HCT116 (cell line): ENCODE measurements at regions not wholly inside any gene's neighbourhood (a gene's known extent, or its start where the extent isn't known, plus 50 kb on each side); places are given as distances from the start of the nearest gene placed in this dataset.

Experiments used
- ATAC-seq: fragments of 200-7000 bp; cut with Tn5 transposase; 2 replicates; pipeline ENCODE4 v1.9.1; 2020; ENCODE audit warnings: mild to moderate bottlenecking, moderate library complexity
- BruUV-seq: library from RNA; stranded (reverse); fragments of 400-500 nt; replicated peaks from 2 replicates; lab custom pipeline; 2021; lab: Mats Ljungman, UMichigan
- CTCF ChIA-PET: fragments of 300-600 bp; sonication (Branson Sonifier 250); formaldehyde crosslinking; loops from one replicate; lab custom pipeline; 2021; ENCODE audit warnings: antibody characterized with exemption; lab: Charles Lee
- POLR2A ChIA-PET: fragments of 300-600, 350-600 bp; sonication (Branson Sonifier 250); formaldehyde crosslinking; loops from one replicate; lab custom pipeline; 2021; ENCODE audit warnings: antibody characterized with exemption; lab: Charles Lee
- RAD21 ChIA-PET, 2 experiments: fragments of 300-600 bp; sonication (Branson Sonifier 250); formaldehyde crosslinking; loops; one replicate each; lab custom pipeline; 2023; ENCODE audit warnings: low total read pairs in 2 of 2; ENCODE audit not compliant: uncharacterized antibody in 2 of 2, unreplicated experiment in 2 of 2, low non-redundant PET in 1 of 2; lab: Charles Lee
- DNase-seq: peaks from one replicate; pipeline ENCODE4 v3.0.0-alpha.2; 2010; ENCODE audit warnings: low read depth, low spot score
- H2AFZ ChIP-seq: fragments of 200-600 bp; shearing (Covaris generic), sonication (generic); 2 replicates; pipeline ENCODE4 v1.6.1; 2017; ENCODE audit warnings: low read depth, mixed run types, mixed read lengths, antibody characterized with exemption, low read length; ENCODE audit not compliant: poor library complexity, severe bottlenecking
- H3K27ac ChIP-seq: 2 replicates; pipeline ENCODE4 v1.5.1; 2012; ENCODE audit warnings: low read depth, low read length
- H3K27me3 ChIP-seq: fragments of 200-600 bp; sonication (generic); 2 replicates; pipeline ENCODE4 v1.6.1; 2016; ENCODE audit warnings: mixed run types, low read length, mixed read lengths; ENCODE audit not compliant: insufficient read depth
- H3K36me3 ChIP-seq, 2 experiments: fragments of 200-500 bp in 1 of 2; fragments of 200-600 bp in 1 of 2; sonication (Bioruptor generic) in 1 of 2; sonication (generic) in 1 of 2; 2 replicates each; pipeline versions ENCODE4 v1.5.1 to v1.6.1; 2014 to 2016; ENCODE audit warnings: low read length in 2 of 2, inconsistent platforms in 1 of 2, mixed read lengths in 1 of 2, mixed run types in 1 of 2; ENCODE audit not compliant: insufficient read depth in 2 of 2, control insufficient read depth in 1 of 2
- H3K4me1 ChIP-seq, 2 experiments: fragments of 200-600 bp in 1 of 2; sonication (generic) in 1 of 2; 2 replicates each; pipeline versions ENCODE4 v1.5.1 to v1.6.1; 2012 to 2017; ENCODE audit warnings: low read length in 2 of 2, inconsistent platforms in 1 of 2, mild to moderate bottlenecking in 1 of 2, mixed read lengths in 1 of 2, mixed run types in 1 of 2, moderate library complexity in 1 of 2; ENCODE audit not compliant: insufficient read depth in 2 of 2, control insufficient read depth in 1 of 2
- H3K4me2 ChIP-seq: fragments of 200-600 bp; sonication (generic); 2 replicates; pipeline ENCODE4 v1.6.1; 2017; ENCODE audit warnings: mixed run types, low read length, mixed read lengths
- H3K4me3 ChIP-seq, 2 experiments: fragments of 200-600 bp in 1 of 2; sonication (generic) in 1 of 2; replicated peaks in 1 of 2; 2 replicates each; pipeline ENCODE4 v1.5.1; 2011 to 2016; ENCODE audit warnings: low read length in 2 of 2, control low read depth in 1 of 2, low read depth in 1 of 2, mild to moderate bottlenecking in 1 of 2, mixed read lengths in 1 of 2, mixed run types in 1 of 2
- H3K79me2 ChIP-seq: fragments of 200-600 bp; sonication (generic); 2 replicates; pipeline ENCODE4 v1.6.1; 2017; ENCODE audit warnings: mild to moderate bottlenecking, mixed run types, low read length, moderate library complexity, mixed read lengths; ENCODE audit not compliant: insufficient read depth
- H3K9ac ChIP-seq: fragments of 200-600 bp; sonication (generic); 2 replicates; pipeline ENCODE4 v1.6.1; 2016; ENCODE audit warnings: low read length, mixed read lengths
- H3K9me2 ChIP-seq: fragments of 200-600 bp; sonication (generic), shearing (Covaris generic); 2 replicates; pipeline ENCODE4 v1.6.1; 2017; ENCODE audit warnings: mixed run types, mild to moderate bottlenecking, moderate library complexity; ENCODE audit not compliant: insufficient read depth
- H3K9me3 ChIP-seq, 2 experiments: fragments of 200-500 bp in 1 of 2; fragments of 200-600 bp in 1 of 2; sonication (Bioruptor generic) in 1 of 2; sonication (generic) in 1 of 2; 2 replicates each; pipeline ENCODE4 v1.6.1; 2014 to 2017; ENCODE audit warnings: low read length in 2 of 2, mixed read lengths in 2 of 2, inconsistent platforms in 1 of 2, low read depth in 1 of 2, mild to moderate bottlenecking in 1 of 2, mixed run types in 1 of 2, moderate library complexity in 1 of 2; ENCODE audit not compliant: control insufficient read depth in 1 of 2, insufficient read depth in 1 of 2
- H4K20me1 ChIP-seq: fragments of 200-600 bp; sonication (generic), shearing (Covaris generic); 2 replicates; pipeline ENCODE4 v1.6.1; 2017; ENCODE audit warnings: mixed run types, mild to moderate bottlenecking, moderate library complexity; ENCODE audit not compliant: insufficient read depth
- CBX3 ChIP-seq: IDR thresholded peaks from 2 replicates; pipeline ENCODE4 v1.6.1; 2012; ENCODE audit warnings: low read depth
- CEBPB ChIP-seq: IDR thresholded peaks from 2 replicates; pipeline ENCODE4 v1.6.1; 2012; ENCODE audit warnings: low read depth
- EGR1 ChIP-seq: IDR thresholded peaks from 2 replicates; pipeline ENCODE4 v1.6.1; 2012; ENCODE audit warnings: low read depth
- FOSL1 ChIP-seq: IDR thresholded peaks from 2 replicates; pipeline ENCODE4 v1.6.1; 2012; ENCODE audit warnings: low read depth
- POLR2A ChIP-seq: IDR thresholded peaks from 2 replicates; pipeline ENCODE4 v1.7.0; 2011; ENCODE audit warnings: borderline replicate concordance; ENCODE audit not compliant: insufficient read depth, insufficient read length; ENCODE audit errors: extremely low read depth
- POLR2AphosphoS5 ChIP-seq: IDR thresholded peaks from 2 replicates; pipeline ENCODE4 v1.6.1; 2011; ENCODE audit warnings: mild to moderate bottlenecking, low read depth, low read length, moderate library complexity
- RAD21 ChIP-seq: IDR thresholded peaks from 2 replicates; pipeline ENCODE4 v1.6.1; 2012; ENCODE audit warnings: low read depth, mild to moderate bottlenecking
- SIN3A ChIP-seq: IDR thresholded peaks from 2 replicates; pipeline ENCODE4 v1.6.1; 2012; ENCODE audit warnings: low read depth
- SP1 ChIP-seq: IDR thresholded peaks from 2 replicates; pipeline ENCODE4 v1.6.1; 2012; ENCODE audit warnings: low read depth
- SRF ChIP-seq: IDR thresholded peaks from 2 replicates; pipeline ENCODE4 v1.6.1; 2012; ENCODE audit warnings: low read depth
- TCF7L2 ChIP-seq: IDR thresholded peaks from 2 replicates; pipeline ENCODE4 v1.7.0; 2011; ENCODE audit warnings: borderline replicate concordance, inconsistent platforms; ENCODE audit not compliant: insufficient read depth, insufficient read length; ENCODE audit errors: extremely low read depth
- YY1 ChIP-seq: IDR thresholded peaks from 2 replicates; pipeline ENCODE4 v1.6.1; 2011; ENCODE audit warnings: low read length, low read depth, moderate library complexity, mild to moderate bottlenecking; ENCODE audit not compliant: insufficient replicate concordance; ENCODE audit errors: extremely low read depth
- ZFX ChIP-seq: fragments of 450-650 bp; IDR thresholded peaks from 2 replicates; pipeline ENCODE4 v1.6.1; 2017
- ZNF274 ChIP-seq: fragments of 200-500 bp; sonication (Bioruptor generic); IDR thresholded peaks from 2 replicates; pipeline ENCODE4 v1.6.1; 2014; ENCODE audit warnings: mild to moderate bottlenecking, low read depth, low read length, inconsistent platforms
- intact Hi-C: fragments of 100-400 bp; cut with micrococcal nuclease; formaldehyde crosslinking; loops from 2 replicates; pipeline ENCODE4 v1.10.0; 2022
- TF ChIP-seq, protein P1 (sequence below), 3 experiments: fragments of 200-600 bp in 1 of 3; sonication (generic) in 1 of 3; IDR thresholded peaks in 2 of 3; conservative IDR thresholded peaks in 1 of 3; 2 replicates each; pipeline ENCODE4 v1.5.1; 2012 to 2017; ENCODE audit warnings: low read depth in 2 of 3, low read length in 2 of 3, antibody characterized with exemption in 1 of 3, borderline replicate concordance in 1 of 3, control low read depth in 1 of 3, mild to moderate bottlenecking in 1 of 3, mixed read lengths in 1 of 3, mixed run types in 1 of 3, moderate library complexity in 1 of 3; ENCODE audit not compliant: insufficient read depth in 1 of 3
- TF ChIP-seq, protein P2 (sequence below): IDR thresholded peaks from 2 replicates; pipeline ENCODE4 v1.6.1; 2011; ENCODE audit warnings: mild to moderate bottlenecking, low read length, moderate library complexity; ENCODE audit not compliant: insufficient replicate concordance; ENCODE audit errors: extremely low read depth
- TF ChIP-seq, protein P3 (sequence below): IDR thresholded peaks from 2 replicates; pipeline ENCODE4 v1.6.1; 2012

DNA sequence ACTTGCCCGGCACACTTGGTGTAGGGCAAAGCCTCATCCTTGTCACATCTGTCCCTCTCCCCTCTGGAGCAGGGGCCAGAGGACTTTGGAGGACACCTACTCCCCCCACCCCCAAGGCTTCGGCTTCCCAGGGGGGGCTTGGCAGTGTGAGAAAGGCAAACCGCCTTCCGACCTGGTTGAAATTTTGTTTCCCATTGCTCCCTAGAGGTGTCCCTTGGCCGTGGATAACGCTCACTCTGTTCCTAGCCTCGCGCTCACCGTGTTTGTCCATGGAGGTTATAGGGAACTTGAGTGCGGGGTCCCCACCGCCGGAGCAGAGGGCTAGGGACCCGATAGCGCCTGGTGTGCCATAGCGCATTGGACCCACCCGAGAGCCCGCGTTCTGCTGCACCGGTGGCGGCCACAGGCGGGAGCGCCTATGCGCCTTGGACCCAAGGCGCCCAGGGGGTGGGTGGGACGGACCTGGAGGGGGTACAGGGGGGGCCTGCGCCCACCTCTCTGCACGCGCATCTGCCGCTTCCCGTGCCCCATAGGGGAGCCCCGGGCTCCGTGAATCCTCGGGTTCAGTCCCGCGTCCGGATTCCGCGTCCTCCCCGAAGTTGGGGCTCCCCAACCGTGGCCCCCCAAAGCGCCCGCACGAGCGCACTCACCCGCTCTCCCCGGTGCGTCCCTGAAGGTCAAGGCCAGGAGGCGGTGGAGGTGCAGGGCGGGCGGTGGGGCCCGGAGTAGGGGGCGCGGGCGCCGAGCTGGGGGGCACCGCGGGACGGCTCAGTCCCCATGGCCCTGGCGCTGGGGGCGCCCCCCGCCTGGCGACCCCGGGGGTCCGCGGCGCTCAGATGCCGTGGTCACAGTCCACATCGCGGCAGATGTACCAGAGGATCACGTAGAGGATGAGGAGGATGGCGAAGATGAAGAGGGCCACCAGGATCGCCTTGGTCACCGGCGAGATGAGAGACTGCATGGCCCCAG is 82.7 kb upstream of the DHRSX start:
- RAD21 ChIA-PET: no interaction called here
- DNase-seq (no peak), ATAC-seq (no peak)

More for the DNA sequence above, 82.7 kb upstream of the DHRSX start:
- no peak overlapping the region for H3K4me2 ChIP-seq
- TF ChIP-seq RAD21 (no peak), SIN3A (no peak), CBX3 (no peak), POLR2A (no peak), YY1 (no peak), ZFX (no peak), EGR1 (no peak), FOSL1 (no peak), SP1 (no peak), CEBPB (no peak), POLR2AphosphoS5 (no peak), TCF7L2 (no peak), ZNF274 (no peak), SRF (no peak)
- TF ChIP-seq, protein P1, sequence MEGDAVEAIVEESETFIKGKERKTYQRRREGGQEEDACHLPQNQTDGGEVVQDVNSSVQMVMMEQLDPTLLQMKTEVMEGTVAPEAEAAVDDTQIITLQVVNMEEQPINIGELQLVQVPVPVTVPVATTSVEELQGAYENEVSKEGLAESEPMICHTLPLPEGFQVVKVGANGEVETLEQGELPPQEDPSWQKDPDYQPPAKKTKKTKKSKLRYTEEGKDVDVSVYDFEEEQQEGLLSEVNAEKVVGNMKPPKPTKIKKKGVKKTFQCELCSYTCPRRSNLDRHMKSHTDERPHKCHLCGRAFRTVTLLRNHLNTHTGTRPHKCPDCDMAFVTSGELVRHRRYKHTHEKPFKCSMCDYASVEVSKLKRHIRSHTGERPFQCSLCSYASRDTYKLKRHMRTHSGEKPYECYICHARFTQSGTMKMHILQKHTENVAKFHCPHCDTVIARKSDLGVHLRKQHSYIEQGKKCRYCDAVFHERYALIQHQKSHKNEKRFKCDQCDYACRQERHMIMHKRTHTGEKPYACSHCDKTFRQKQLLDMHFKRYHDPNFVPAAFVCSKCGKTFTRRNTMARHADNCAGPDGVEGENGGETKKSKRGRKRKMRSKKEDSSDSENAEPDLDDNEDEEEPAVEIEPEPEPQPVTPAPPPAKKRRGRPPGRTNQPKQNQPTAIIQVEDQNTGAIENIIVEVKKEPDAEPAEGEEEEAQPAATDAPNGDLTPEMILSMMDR (IDR thresholded peaks at IDR 0.05 in 2 of 3, conservative IDR thresholded peaks at IDR 0.05 in 1 of 3; ENCODE audit: borderline replicate concordance in 1 of 3, insufficient read depth in 1 of 3, low read depth in 2 of 3, low read length in 2 of 3): no peak
- TF ChIP-seq, protein P2, sequence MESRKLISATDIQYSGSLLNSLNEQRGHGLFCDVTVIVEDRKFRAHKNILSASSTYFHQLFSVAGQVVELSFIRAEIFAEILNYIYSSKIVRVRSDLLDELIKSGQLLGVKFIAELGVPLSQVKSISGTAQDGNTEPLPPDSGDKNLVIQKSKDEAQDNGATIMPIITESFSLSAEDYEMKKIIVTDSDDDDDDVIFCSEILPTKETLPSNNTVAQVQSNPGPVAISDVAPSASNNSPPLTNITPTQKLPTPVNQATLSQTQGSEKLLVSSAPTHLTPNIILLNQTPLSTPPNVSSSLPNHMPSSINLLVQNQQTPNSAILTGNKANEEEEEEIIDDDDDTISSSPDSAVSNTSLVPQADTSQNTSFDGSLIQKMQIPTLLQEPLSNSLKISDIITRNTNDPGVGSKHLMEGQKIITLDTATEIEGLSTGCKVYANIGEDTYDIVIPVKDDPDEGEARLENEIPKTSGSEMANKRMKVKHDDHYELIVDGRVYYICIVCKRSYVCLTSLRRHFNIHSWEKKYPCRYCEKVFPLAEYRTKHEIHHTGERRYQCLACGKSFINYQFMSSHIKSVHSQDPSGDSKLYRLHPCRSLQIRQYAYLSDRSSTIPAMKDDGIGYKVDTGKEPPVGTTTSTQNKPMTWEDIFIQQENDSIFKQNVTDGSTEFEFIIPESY: no peak
- TF ChIP-seq, protein P3, sequence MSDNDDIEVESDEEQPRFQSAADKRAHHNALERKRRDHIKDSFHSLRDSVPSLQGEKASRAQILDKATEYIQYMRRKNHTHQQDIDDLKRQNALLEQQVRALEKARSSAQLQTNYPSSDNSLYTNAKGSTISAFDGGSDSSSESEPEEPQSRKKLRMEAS: no peak
- TF ChIP-seq, all 23 proteins: peak for 0
- Histone ChIP-seq H3K9me2 (no peaks in the 10 kb centered on the region), H3K4me3 (no peak overlapping the region), H3K27me3 (no peaks in the 10 kb centered on the region), H3K9me3 (no peaks in the 10 kb centered on the region), H3K9ac (no peak overlapping the region), H2AFZ (no peak overlapping the region), H3K4me1 (peaks cover 1 to 3% of the 10 kb centered on the region in 2 experiments; a peak in 2 of 4 replicates), H3K36me3 (no peaks in the 10 kb centered on the region), H3K27ac (no peak overlapping the region), H4K20me1 (no peaks in the 10 kb centered on the region), H3K79me2 (no peaks in the 10 kb centered on the region)
- ChIA-PET CTCF (no interaction called here), POLR2A (no interaction called here)
- no TSS peak for BruUV-seq
- intact Hi-C loops: no loop called here
